ENCODE measurements at regions not wholly inside any gene's neighbourhood (a gene's known extent, or its start where the extent isn't known, plus 50 kb on each side); places are given as distances from the start of the nearest gene placed in this dataset.

DNA sequence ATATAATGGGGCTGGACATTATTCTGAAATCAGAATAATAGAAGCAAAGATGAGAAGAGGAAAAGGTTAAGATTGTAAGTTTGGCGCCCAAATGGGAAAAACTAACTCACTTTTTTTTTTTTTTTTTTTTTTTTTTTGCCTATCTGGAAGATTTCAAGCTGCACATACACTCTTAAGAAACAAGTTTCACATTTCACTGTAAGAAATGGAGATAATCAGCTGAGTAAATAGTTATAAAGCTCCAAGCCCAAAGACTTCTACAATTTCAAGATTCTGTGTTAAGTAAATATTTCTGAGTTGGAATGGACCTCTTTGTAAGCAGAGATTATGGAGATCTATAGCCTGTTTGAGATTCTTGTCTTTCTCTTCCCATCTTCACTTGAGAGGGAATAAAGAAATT is 140.0 kb downstream of the SLC17A6 start:
- no peaks in the 10 kb centered on the region for H3K36me3 ChIP-seq (ENCODE audit: control insufficient read depth, insufficient read depth, low read length)
- DNase-seq (ENCODE audit: low read depth), result no peak
- TF ChIP-seq, protein P1, sequence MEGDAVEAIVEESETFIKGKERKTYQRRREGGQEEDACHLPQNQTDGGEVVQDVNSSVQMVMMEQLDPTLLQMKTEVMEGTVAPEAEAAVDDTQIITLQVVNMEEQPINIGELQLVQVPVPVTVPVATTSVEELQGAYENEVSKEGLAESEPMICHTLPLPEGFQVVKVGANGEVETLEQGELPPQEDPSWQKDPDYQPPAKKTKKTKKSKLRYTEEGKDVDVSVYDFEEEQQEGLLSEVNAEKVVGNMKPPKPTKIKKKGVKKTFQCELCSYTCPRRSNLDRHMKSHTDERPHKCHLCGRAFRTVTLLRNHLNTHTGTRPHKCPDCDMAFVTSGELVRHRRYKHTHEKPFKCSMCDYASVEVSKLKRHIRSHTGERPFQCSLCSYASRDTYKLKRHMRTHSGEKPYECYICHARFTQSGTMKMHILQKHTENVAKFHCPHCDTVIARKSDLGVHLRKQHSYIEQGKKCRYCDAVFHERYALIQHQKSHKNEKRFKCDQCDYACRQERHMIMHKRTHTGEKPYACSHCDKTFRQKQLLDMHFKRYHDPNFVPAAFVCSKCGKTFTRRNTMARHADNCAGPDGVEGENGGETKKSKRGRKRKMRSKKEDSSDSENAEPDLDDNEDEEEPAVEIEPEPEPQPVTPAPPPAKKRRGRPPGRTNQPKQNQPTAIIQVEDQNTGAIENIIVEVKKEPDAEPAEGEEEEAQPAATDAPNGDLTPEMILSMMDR (IDR thresholded peaks at IDR 0.05; ENCODE audit: insufficient read depth, low read depth, low read length), result no peak
- H3K4me3 ChIP-seq (ENCODE audit: low read depth, low read length), result no peak overlapping the region
- POLR2A ChIA-PET, result no interaction called here
- no peaks in the 10 kb centered on the region for H3K27me3 ChIP-seq (ENCODE audit: control insufficient read depth, insufficient read depth, low read length)
- CTCF ChIA-PET, result interaction anchor here (0.8 kb wide), 1 partner anchor 19 kb away, joined by 3 read pairs; no protein-coding TSS in a partner anchor

DNA sequence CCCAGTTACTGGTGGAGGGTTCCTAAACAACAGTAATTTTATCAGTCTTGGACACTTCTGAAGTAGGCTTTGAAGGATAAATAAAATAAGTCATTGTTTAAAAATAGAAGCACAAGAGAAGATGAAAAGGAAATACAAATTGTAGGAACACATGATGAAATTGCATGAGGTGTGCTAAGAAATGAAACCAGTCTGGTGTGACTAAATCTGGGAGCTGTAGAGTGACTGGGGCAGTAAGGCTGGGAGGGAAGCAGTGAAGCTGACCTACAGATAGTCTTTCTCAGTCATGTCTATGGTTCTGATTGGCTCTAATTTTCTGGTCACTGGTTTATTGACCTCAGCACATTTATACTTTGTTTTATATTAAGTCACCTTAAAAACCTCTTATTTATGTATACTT is 139.1 kb downstream of the SLC17A6 start:
- ChIA-PET CTCF (no interaction called here), POLR2A (no interaction called here)
- no peak overlapping the region for H3K4me3 ChIP-seq (ENCODE audit: low read depth, low read length)
- no peaks in the 10 kb centered on the region for H3K36me3 ChIP-seq (ENCODE audit: control insufficient read depth, insufficient read depth, low read length)
- no peaks in the 10 kb centered on the region for H3K27me3 ChIP-seq (ENCODE audit: control insufficient read depth, insufficient read depth, low read length)
- no peak for DNase-seq (ENCODE audit: low read depth)
- TF ChIP-seq, protein P1 (IDR thresholded peaks at IDR 0.05; ENCODE audit: insufficient read depth, low read depth, low read length), result no peak

DNA sequence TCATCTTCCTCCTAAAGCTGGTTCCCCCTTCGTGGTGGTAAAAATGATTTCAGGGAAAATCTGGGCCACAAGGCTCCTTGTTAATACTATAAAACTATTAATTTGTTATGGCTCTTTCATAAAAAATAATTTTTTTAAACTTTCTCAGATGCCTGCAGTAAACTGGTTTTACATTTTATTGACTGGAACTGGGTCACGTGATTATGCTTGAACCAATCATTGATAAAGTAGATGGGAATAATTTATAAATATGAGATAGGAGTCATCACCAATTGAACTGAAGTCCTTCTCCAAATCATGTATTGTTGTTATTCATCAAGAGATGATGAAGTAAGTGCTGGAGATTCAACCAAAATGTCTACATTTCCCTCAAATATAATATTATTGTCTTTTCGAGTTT is 138.4 kb downstream of the SLC17A6 start:
- DNase-seq (ENCODE audit: low read depth), result no peak
- Histone ChIP-seq H3K27me3 (ENCODE audit: control insufficient read depth, insufficient read depth, low read length) (no peaks in the 10 kb centered on the region), H3K36me3 (ENCODE audit: control insufficient read depth, insufficient read depth, low read length) (no peaks in the 10 kb centered on the region), H3K4me3 (ENCODE audit: low read depth, low read length) (no peak overlapping the region)
- POLR2A ChIA-PET, result no interaction called here
- CTCF ChIA-PET, result no interaction called here
- TF ChIP-seq, protein P1 (IDR thresholded peaks at IDR 0.05; ENCODE audit: insufficient read depth, low read depth, low read length), result no peak

DNA sequence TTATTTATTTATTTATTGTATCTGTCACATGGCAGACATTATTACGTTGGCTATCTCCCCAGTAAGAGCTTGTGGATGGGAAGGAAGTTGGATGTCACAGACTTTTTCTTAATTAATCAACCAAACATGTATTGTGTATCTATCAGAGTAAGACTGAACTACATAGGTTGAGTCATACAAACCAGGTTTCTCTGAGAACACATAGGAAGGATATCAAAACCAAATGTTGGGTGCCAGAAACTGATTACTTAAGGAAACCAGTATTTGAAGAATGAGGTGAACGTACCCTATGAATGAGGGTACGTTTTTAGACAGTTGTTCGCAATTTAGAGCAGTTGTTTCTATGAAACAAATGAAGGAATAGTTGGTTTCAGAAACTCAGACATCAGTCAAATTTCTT is 136.4 kb downstream of the SLC17A6 start:
- ChIA-PET POLR2A (no interaction called here), CTCF (no interaction called here)
- H3K27me3 ChIP-seq (ENCODE audit: control insufficient read depth, insufficient read depth, low read length), result no peaks in the 10 kb centered on the region
- no peaks in the 10 kb centered on the region for H3K36me3 ChIP-seq (ENCODE audit: control insufficient read depth, insufficient read depth, low read length)
- no peak for DNase-seq (ENCODE audit: low read depth)
- H3K4me3 ChIP-seq (ENCODE audit: low read depth, low read length), result no peak overlapping the region
- TF ChIP-seq, protein P1 (IDR thresholded peaks at IDR 0.05; ENCODE audit: insufficient read depth, low read depth, low read length), result no peak

DNA sequence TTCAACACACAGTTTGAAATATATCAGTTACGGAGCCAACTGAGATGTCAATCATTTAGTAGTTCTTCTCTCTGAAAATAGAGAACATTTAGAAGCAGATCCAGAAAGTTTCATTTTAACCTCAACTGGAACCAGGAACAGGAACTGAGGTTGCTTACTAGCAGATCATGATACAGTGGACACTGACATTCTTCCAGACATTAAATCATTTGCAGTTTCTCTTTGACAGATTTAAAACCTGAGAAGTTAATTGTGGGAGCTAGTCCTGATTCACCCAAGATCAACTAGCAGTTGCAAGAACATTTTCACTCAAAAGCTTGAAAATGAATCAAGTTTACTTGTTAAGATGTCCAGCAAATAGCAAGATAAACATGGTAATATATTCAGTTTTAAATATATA is 135.4 kb downstream of the SLC17A6 start:
- no peaks in the 10 kb centered on the region for H3K27me3 ChIP-seq (ENCODE audit: control insufficient read depth, insufficient read depth, low read length)
- no peak for DNase-seq (ENCODE audit: low read depth)
- H3K4me3 ChIP-seq (ENCODE audit: low read depth, low read length), result no peak overlapping the region
- CTCF ChIA-PET, result no interaction called here
- POLR2A ChIA-PET, result no interaction called here
- TF ChIP-seq, protein P1 (IDR thresholded peaks at IDR 0.05; ENCODE audit: insufficient read depth, low read depth, low read length), result no peak
- H3K36me3 ChIP-seq (ENCODE audit: control insufficient read depth, insufficient read depth, low read length), result no peaks in the 10 kb centered on the region

All from BJ (cell line).